Islet of Langerhans (tissue), 1 donor: ENCODE measurements at regions not wholly inside any gene's neighbourhood (a gene's known extent, or its start where the extent isn't known, plus 50 kb on each side); places are given as distances from the start of the nearest gene placed in this dataset.
"Not testable (repeated sequence)": the region's sequence is repeated elsewhere in the genome, so short reads cannot be mapped to it uniquely, and the experiment has no call there.

Experiments
- FAIRE-seq: peaks from one replicate; lab custom pipeline; 2011; peaks lifted over from hg19 to GRCh38; lab: Jason Lieb, UNC

DNA sequence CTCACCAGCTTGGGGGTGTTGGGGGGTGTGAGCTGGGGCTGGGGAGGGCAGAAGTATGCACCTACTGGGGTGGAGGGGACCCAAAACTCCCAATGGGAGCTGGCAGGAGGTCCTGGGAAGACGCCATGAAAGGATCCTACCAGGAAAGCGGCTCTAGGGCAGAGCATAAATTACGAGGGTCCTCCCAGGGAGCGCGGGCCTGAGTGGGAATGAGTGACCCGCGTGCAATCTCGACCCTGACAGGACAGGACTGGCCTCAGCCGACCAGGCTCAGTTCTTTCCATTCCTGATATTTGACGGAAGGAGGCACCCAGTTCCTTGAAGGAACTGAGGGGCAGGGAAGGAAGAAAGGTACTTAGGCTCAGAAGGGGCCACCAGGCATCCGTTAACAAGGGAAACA lies 1452.8 kb upstream of the TPTE start:
- not testable (repeated sequence) for FAIRE-seq

GRCh38 chr21:9070703-9071102 lies 1450.7 kb upstream of the TPTE start:
- not testable (repeated sequence) for FAIRE-seq

- FAIRE-seq: not testable (repeated sequence)
These were observed 1448.4 kb upstream of the TPTE start for GRCh38 chr21:9073010-9073409.

GRCh38 chr21:9074772-9075171 lies 1446.6 kb upstream of the TPTE start:
- not testable (repeated sequence) for FAIRE-seq

DNA sequence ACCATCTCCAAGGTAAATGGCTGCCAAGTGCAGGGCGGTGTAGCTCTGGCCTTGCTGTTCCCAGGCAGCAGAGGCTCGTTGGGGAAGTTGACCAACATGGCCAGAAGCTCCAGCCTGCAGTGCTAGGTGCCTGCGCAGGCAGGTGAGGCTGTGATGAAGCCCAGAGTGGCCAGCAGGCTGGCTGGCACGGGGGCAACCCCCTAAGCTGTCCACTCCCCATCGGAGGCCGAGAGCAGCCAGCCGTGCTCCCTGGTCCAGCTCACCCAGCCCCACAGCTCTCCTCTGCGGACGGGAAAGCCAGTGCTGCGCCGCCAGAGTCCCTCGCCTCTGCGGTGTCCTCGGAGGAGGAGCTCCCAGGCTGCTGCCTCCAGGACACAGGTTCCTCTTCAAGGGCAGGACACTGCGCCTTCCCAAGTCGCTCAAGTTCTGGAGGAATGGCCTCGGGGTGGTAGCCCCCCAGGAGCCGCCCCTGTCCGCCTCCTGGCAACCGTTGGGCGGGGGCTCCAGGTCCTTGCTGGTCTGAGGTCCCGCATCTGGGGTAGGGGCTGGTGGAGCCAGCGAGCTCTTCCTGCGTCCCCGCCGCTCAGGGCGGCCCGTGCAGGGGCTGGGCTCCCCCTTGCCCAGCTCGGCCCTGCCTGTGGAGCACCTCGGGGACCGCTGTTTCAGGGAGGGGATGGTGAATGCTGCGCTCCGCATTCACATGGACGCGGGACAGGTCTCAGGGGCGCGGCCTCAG lies 1438.1 kb upstream of the TPTE start:
- not testable (repeated sequence) for FAIRE-seq

GRCh38 chr21:9086299-9086698 lies 1435.1 kb upstream of the TPTE start:
- FAIRE-seq: not testable (repeated sequence)

GRCh38 chr21:9087816-9088215 lies 1433.6 kb upstream of the TPTE start:
- FAIRE-seq: not testable (repeated sequence)

DNA sequence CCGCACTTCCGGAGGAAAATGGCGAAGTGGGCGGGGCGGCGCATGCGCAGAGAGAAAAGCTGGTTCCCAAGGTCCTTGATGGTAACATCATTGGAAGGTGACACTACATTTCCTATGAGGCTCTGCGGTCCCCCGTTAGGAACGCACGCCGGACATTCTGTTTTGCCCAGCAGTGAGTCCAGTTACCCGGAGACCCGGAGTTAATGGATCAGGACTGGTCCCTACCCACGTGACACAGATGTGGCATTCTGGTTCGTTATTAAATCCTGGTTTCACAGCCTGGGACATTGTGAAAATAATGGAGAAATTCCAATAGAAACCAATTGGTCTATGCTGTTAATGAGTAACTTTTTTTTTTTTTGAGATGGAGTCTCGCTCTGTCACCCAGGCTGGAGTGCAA lies 1391.6 kb upstream of the TPTE start:
- not testable (repeated sequence) for FAIRE-seq

DNA sequence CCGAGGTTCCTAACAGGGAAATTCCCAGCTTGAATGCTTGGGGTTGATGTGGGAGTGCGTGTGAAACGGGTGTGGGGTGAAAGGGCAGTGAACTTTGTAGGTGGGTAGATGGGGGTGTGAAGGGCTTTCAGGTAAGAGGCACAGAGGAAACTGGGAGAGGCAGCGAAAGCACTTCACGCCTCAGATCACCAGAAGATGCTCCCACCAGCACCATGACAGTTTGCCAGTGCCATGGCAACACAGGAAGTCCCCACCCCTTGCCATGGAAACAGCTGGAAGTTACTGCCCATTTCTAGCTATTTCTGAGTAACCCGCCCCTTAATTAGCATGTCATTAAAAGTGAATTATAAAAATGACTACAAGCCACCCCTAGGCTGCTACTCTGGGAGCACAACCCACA lies 1390.6 kb upstream of the TPTE start:
- FAIRE-seq: not testable (repeated sequence)
